B cell (primary cell): ENCODE measurements at regions not wholly inside any gene's neighbourhood (a gene's known extent, or its start where the extent isn't known, plus 50 kb on each side); places are given as distances from the start of the nearest gene placed in this dataset.

ENCODE experiments used
- ATAC-seq: fragments of 200-7000 bp; cut with Tn5 transposase; one replicate; pipeline ENCODE4 v1.10.0; 2021; ENCODE audit warnings: low read depth, mild to moderate bottlenecking, moderate number of reproducible peaks, moderate library complexity
- CTCF ChIA-PET: fragments of 350-600 bp; sonication (Branson Sonifier 250); formaldehyde crosslinking; loops from one replicate; lab custom pipeline; 2021; ENCODE audit warnings: antibody characterized with exemption, inconsistent platforms; lab: Charles Lee
- POLR2A ChIA-PET: fragments of 350-600 bp; sonication (Branson Sonifier 250); formaldehyde crosslinking; loops from one replicate; lab custom pipeline; 2021; ENCODE audit warnings: antibody characterized with exemption; lab: Charles Lee
- DNase-seq: peaks from one replicate; pipeline ENCODE4 v3.0.0; 2013
- H2AFZ ChIP-seq: 2 replicates; pipeline ENCODE4 v1.6.1; 2012; ENCODE audit warnings: mild to moderate bottlenecking, low read depth, low read length; ENCODE audit not compliant: insufficient read depth, poor library complexity, severe bottlenecking
- H3K27ac ChIP-seq, 2 donors: 1 replicate in 1 of 2; 2 replicates in 1 of 2; pipeline ENCODE4 v1.5.1; 2012 to 2013; ENCODE audit warnings: low read length in 2 of 2, mild to moderate bottlenecking in 2 of 2, moderate library complexity in 1 of 2
- H3K27me3 ChIP-seq, 4 experiments: fragments of 200-600 bp in 1 of 4; sonication (generic) in 1 of 4; replicated peaks in 1 of 4; 1 replicate in 2 of 4; 2 replicates in 2 of 4; pipeline versions ENCODE4 v1.6.1 to v1.7.0; 2013 to 2016; ENCODE audit warnings: low read length in 3 of 4, mild to moderate bottlenecking in 2 of 4, mixed read lengths in 1 of 4, moderate library complexity in 1 of 4; ENCODE audit not compliant: insufficient read depth in 4 of 4, control insufficient read depth in 3 of 4; ENCODE audit errors: control extremely low read depth in 1 of 4
- H3K36me3 ChIP-seq, 2 experiments: replicated peaks in 1 of 2; 1 replicate in 1 of 2; 2 replicates in 1 of 2; pipeline versions ENCODE4 v1.6.1 to v1.7.1; 2013; ENCODE audit warnings: low read length in 1 of 2; ENCODE audit not compliant: insufficient read depth in 2 of 2, control insufficient read depth in 1 of 2; ENCODE audit errors: control extremely low read depth in 1 of 2, extremely low read depth in 1 of 2
- H3K4me1 ChIP-seq, 2 donors: fragments of 200-600 bp in 1 of 2; sonication (generic) in 1 of 2; 1 replicate in 1 of 2; 2 replicates in 1 of 2; pipeline versions ENCODE4 v1.5.1 to v1.6.1; 2013 to 2017; ENCODE audit warnings: low read length in 2 of 2; ENCODE audit not compliant: control insufficient read depth in 2 of 2, insufficient read depth in 2 of 2
- H3K4me2 ChIP-seq: replicated peaks from 2 replicates; pipeline ENCODE3; 2012; ENCODE audit warnings: mild to moderate bottlenecking, low read depth, low read length; ENCODE audit not compliant: poor library complexity, severe bottlenecking
- H3K4me3 ChIP-seq, 5 experiments: fragments of 200-600 bp in 1 of 5; sonication (generic) in 1 of 5; 1 replicate in 3 of 5; 2 replicates in 2 of 5; pipeline versions ENCODE4 v1.5.1 to v1.7.0; 2011 to 2016; ENCODE audit warnings: low read length in 4 of 5, mild to moderate bottlenecking in 4 of 5, low read depth in 2 of 5, control low read depth in 1 of 5, moderate library complexity in 1 of 5; ENCODE audit not compliant: insufficient read depth in 1 of 5; ENCODE audit errors: control extremely low read depth in 1 of 5, extremely low read depth in 1 of 5
- H3K79me2 ChIP-seq: fragments of 200-600 bp; sonication (generic); one replicate; pipeline ENCODE4 v1.6.0; 2016; ENCODE audit warnings: low read length; ENCODE audit not compliant: control insufficient read depth, insufficient read depth
- H3K9ac ChIP-seq: fragments of 200-600 bp; sonication (generic); 2 replicates; pipeline ENCODE4 v1.6.1; 2017; ENCODE audit warnings: mild to moderate bottlenecking, low read length, moderate library complexity
- H3K9me3 ChIP-seq, 3 donors: one replicate each; pipeline versions ENCODE4 v1.6.1 to v1.7.1; 2013; ENCODE audit warnings: low read length in 2 of 3; ENCODE audit not compliant: control insufficient read depth in 2 of 3, insufficient read depth in 1 of 3; ENCODE audit errors: control extremely low read depth in 1 of 3
- H4K20me1 ChIP-seq: 2 replicates; pipeline ENCODE4 v1.6.0; 2012; ENCODE audit warnings: mild to moderate bottlenecking, low read length; ENCODE audit not compliant: insufficient read depth, control insufficient read depth, poor library complexity, severe bottlenecking
- H3K27ac Mint-ChIP-seq: one replicate; pipeline ENCODE4 v1.8.0; 2021; ENCODE audit warnings: mixed read lengths
- H3K27me3 Mint-ChIP-seq: one replicate; pipeline ENCODE4 v1.8.0; 2021; ENCODE audit warnings: mixed read lengths
- H3K4me1 Mint-ChIP-seq: one replicate; pipeline ENCODE4 v1.8.0; 2021; ENCODE audit warnings: mixed read lengths
- H3K4me3 Mint-ChIP-seq: one replicate; pipeline ENCODE4 v1.8.0; 2021; ENCODE audit warnings: mixed read lengths
- H3K9me3 Mint-ChIP-seq: one replicate; pipeline ENCODE4 v1.8.0; 2022; ENCODE audit warnings: mixed read lengths; ENCODE audit not compliant: insufficient read depth
- EZH2 ChIP-seq: IDR thresholded peaks from 2 replicates; pipeline ENCODE4 v1.6.1; 2012; ENCODE audit warnings: borderline replicate concordance, low read depth, mild to moderate bottlenecking, moderate library complexity, low read length; ENCODE audit not compliant: insufficient read depth, poor library complexity, severe bottlenecking
- WGBS: methylation state at CpG from one replicate; pipeline ENCODE4 v1.1.5; 2013; ENCODE audit warnings: missing lambda C conversion rate; ENCODE audit not compliant: insufficient coverage; 5-methylcytosine and 5-hydroxymethylcytosine counted together
- intact Hi-C: fragments of 100-400 bp; cut with micrococcal nuclease; formaldehyde crosslinking; loops from one replicate; pipeline ENCODE4 v1.10.0; 2022
- TF ChIP-seq, protein P1 (sequence below): fragments of 200-600 bp; IDR thresholded peaks from one replicate; pipeline ENCODE4 v1.8.0; 2022; ENCODE audit warnings: antibody characterized with exemption, mild to moderate bottlenecking

DNA sequence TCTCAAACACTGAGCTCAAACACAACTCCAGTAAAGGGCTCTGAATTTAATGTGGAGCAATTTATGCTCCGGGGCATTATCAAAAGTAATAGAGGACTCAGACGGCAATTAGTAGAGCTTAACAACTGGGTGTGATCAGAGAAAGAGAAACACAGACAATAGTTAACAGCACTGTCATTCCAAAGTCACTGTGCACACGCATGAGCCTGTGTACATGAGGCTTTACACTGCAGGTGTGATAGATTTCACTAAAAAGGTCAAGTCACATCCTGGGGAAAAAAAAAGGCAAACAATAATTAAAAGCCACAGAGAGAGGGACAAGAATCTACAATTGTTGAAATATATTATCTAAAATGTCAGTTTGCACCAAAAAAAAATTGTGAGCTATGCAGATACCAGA is 956.5 kb downstream of the CDH18 start:
- peaks cover 0 to 5% (median 0%) of the 10 kb centered on the region in 3 donors for H3K9me3 ChIP-seq
- no peak overlapping the region for H2AFZ ChIP-seq
- no peaks in the 10 kb centered on the region for H3K79me2 ChIP-seq
- no peak overlapping the region for H3K27ac ChIP-seq
- H4K20me1 ChIP-seq, result no peaks in the 10 kb centered on the region
- H3K4me3 ChIP-seq, result no peak overlapping the region
- H3K36me3 ChIP-seq, result no peaks in the 10 kb centered on the region
- intact Hi-C loops, result no loop called here
- ChIA-PET CTCF (no interaction called here), POLR2A (no interaction called here)
- WGBS, result no CpG with 5 or more reads among the region's 3 CpGs
- H3K9me3 Mint-ChIP-seq, result no peaks in the 10 kb centered on the region
- no peak overlapping the region for H3K9ac ChIP-seq
- no peak for TF ChIP-seq EZH2
- TF ChIP-seq, protein P1, sequence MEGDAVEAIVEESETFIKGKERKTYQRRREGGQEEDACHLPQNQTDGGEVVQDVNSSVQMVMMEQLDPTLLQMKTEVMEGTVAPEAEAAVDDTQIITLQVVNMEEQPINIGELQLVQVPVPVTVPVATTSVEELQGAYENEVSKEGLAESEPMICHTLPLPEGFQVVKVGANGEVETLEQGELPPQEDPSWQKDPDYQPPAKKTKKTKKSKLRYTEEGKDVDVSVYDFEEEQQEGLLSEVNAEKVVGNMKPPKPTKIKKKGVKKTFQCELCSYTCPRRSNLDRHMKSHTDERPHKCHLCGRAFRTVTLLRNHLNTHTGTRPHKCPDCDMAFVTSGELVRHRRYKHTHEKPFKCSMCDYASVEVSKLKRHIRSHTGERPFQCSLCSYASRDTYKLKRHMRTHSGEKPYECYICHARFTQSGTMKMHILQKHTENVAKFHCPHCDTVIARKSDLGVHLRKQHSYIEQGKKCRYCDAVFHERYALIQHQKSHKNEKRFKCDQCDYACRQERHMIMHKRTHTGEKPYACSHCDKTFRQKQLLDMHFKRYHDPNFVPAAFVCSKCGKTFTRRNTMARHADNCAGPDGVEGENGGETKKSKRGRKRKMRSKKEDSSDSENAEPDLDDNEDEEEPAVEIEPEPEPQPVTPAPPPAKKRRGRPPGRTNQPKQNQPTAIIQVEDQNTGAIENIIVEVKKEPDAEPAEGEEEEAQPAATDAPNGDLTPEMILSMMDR, result no peak
- no peak overlapping the region for H3K27ac Mint-ChIP-seq
- H3K27me3 ChIP-seq, result no peaks in the 10 kb centered on the region
- H3K4me3 Mint-ChIP-seq, result no peak overlapping the region
- no peak for DNase-seq
- H3K4me1 Mint-ChIP-seq, result no peaks in the 10 kb centered on the region
- H3K4me1 ChIP-seq, result no peaks in the 10 kb centered on the region
- ATAC-seq, result no peak
- no peak overlapping the region for H3K4me2 ChIP-seq
- H3K27me3 Mint-ChIP-seq, result no peaks in the 10 kb centered on the region

DNA sequence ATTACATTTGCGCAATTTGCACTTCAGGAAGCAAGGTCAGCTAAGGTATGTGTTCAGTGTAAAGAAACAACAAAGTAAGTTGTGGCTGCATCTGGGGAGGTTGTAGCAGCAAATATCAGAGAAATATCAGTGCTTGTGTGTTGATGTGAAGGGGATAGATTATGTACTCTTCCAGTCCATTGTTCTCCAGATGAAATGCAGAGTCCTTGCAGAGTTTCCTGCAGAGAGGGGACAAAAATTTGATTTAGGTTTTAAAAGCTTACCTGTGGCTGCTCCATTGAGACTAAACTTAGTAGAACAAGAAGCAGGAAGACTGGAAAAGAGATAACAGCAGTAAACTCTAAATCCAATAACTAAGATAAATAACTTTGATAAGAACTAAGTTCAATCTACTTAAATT is 952.2 kb downstream of the CDH18 start:
- POLR2A ChIA-PET, result no interaction called here
- no peaks in the 10 kb centered on the region for H3K9me3 Mint-ChIP-seq
- intact Hi-C loops, result no loop called here
- H2AFZ ChIP-seq, result no peak overlapping the region
- no peak overlapping the region for H3K27ac Mint-ChIP-seq
- H3K9me3 ChIP-seq, result no peaks in the 10 kb centered on the region
- H3K9ac ChIP-seq, result no peak overlapping the region
- H3K4me3 ChIP-seq, result no peak overlapping the region
- TF ChIP-seq EZH2, result no peak
- TF ChIP-seq, protein P1, result no peak
- CTCF ChIA-PET, result no interaction called here
- H3K4me2 ChIP-seq, result no peak overlapping the region
- DNase-seq, result no peak
- no peaks in the 10 kb centered on the region for H3K36me3 ChIP-seq
- WGBS, result 55% methylated on average over 1 of the region's 1 CpG
- H4K20me1 ChIP-seq, result no peaks in the 10 kb centered on the region
- no peaks in the 10 kb centered on the region for H3K4me1 Mint-ChIP-seq
- H3K27me3 Mint-ChIP-seq, result no peaks in the 10 kb centered on the region
- no peak for ATAC-seq
- H3K79me2 ChIP-seq, result no peaks in the 10 kb centered on the region
- H3K27ac ChIP-seq, result no peak overlapping the region
- no peaks in the 10 kb centered on the region for H3K4me1 ChIP-seq
- no peaks in the 10 kb centered on the region for H3K27me3 ChIP-seq
- H3K4me3 Mint-ChIP-seq, result no peak overlapping the region
